T follicular helper cell (primary cell): ENCODE measurements at regions not wholly inside any gene's neighbourhood (a gene's known extent, or its start where the extent isn't known, plus 50 kb on each side); places are given as distances from the start of the nearest gene placed in this dataset.

Experiments
- DNase-seq: peaks from one replicate; pipeline ENCODE4 v3.0.0-alpha.2; 2020; ENCODE audit warnings: low read depth

- DNase-seq = no peak
These were observed 214.4 kb upstream of the CPEB2 start for GRCh38 chr4:14787894-14788293.

- DNase-seq = no peak
These were observed 211.8 kb upstream of the CPEB2 start for GRCh38 chr4:14790494-14790893.

GRCh38 chr4:14792702-14793227 is 209.5 kb upstream of the CPEB2 start:
- DNase-seq = no peak

GRCh38 chr4:14800977-14801376 is 201.3 kb upstream of the CPEB2 start:
- no peak for DNase-seq

GRCh38 chr4:14802596-14802995 is 199.7 kb upstream of the CPEB2 start:
- DNase-seq = no peak

- DNase-seq = no peak
These were observed 194.4 kb upstream of the CPEB2 start for GRCh38 chr4:14807856-14808255.

GRCh38 chr4:14809203-14809602 is 193.1 kb upstream of the CPEB2 start:
- no peak for DNase-seq

- DNase-seq = no peak
These were observed 192.2 kb upstream of the CPEB2 start for GRCh38 chr4:14810121-14810520.

- DNase-seq = no peak
These were observed 191.7 kb upstream of the CPEB2 start for GRCh38 chr4:14810568-14810967.

- DNase-seq = no peak
These were observed 190.2 kb upstream of the CPEB2 start for GRCh38 chr4:14812101-14812500.

- no peak for DNase-seq
These were observed 185.5 kb upstream of the CPEB2 start for GRCh38 chr4:14816623-14817261.

- no peak for DNase-seq
These were observed 178.1 kb upstream of the CPEB2 start for GRCh38 chr4:14824189-14824588.

GRCh38 chr4:14827111-14827510 is 175.2 kb upstream of the CPEB2 start:
- no peak for DNase-seq

- DNase-seq = no peak
These were observed 172.5 kb upstream of the CPEB2 start for GRCh38 chr4:14829795-14830194.

GRCh38 chr4:14831416-14831815 is 170.9 kb upstream of the CPEB2 start:
- no peak for DNase-seq

- DNase-seq = no peak
These were observed 169.2 kb upstream of the CPEB2 start for GRCh38 chr4:14833053-14833452.

GRCh38 chr4:14834382-14834781 is 167.9 kb upstream of the CPEB2 start:
- DNase-seq = no peak

GRCh38 chr4:14835288-14835687 is 167.0 kb upstream of the CPEB2 start:
- DNase-seq = no peak

- no peak for DNase-seq
These were observed 166.4 kb upstream of the CPEB2 start for GRCh38 chr4:14835708-14836425.

GRCh38 chr4:14837860-14838259 is 164.4 kb upstream of the CPEB2 start:
- no peak for DNase-seq

GRCh38 chr4:14841801-14842768 is 160.2 kb upstream of the CPEB2 start:
- no peak for DNase-seq

- DNase-seq = no peak
These were observed 159.2 kb upstream of the CPEB2 start for GRCh38 chr4:14842964-14843630.
